ENCODE measurements at regions not wholly inside any gene's neighbourhood (a gene's known extent, or its start where the extent isn't known, plus 50 kb on each side); places are given as distances from the start of the nearest gene placed in this dataset.
"Not testable (repeated sequence)": the region's sequence is repeated elsewhere in the genome, so short reads cannot be mapped to it uniquely, and the experiment has no call there.

DNA sequence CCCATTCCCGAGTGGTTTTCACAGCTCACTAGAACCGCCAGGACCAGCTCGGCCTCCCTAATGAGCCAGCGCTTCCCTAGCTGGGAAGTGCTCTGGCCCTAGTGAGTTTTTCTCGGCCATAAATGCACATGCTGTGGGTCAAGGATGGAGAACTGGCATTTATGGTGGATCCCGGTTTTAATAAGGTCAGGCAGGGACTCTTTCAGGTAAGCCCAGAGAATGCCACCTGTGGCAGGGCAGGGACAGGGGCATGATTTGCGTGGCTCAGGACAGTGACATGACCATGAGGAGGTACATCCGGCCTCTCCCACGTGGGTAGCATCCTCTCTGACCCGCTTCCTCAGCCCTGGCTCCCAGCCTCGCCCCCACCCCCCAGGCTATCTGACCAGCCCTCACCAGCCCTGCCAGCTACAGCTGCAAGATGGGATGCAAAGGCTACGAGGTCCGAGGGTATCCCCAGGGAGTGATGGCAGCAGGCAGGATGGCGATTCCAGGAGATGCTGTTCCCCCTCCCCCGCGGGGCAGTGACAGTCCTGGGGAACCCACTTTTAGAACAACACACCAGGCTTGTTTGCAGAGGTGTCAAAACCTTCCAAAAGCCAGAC lies 60.3 kb upstream of the ADAMTS2 start:
- TF ChIP-seq POLR2A (IDR thresholded peaks at IDR 0.05; ENCODE audit: extremely low read depth, insufficient read length) (no peak), MYC (IDR thresholded peaks at IDR 0.05; ENCODE audit: low read depth, low read length) (no peak)
- TF ChIP-seq, protein P1, sequence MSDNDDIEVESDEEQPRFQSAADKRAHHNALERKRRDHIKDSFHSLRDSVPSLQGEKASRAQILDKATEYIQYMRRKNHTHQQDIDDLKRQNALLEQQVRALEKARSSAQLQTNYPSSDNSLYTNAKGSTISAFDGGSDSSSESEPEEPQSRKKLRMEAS (IDR thresholded peaks at IDR 0.05; ENCODE audit: low read depth, low read length), result no peak
- TF ChIP-seq, protein P2, sequence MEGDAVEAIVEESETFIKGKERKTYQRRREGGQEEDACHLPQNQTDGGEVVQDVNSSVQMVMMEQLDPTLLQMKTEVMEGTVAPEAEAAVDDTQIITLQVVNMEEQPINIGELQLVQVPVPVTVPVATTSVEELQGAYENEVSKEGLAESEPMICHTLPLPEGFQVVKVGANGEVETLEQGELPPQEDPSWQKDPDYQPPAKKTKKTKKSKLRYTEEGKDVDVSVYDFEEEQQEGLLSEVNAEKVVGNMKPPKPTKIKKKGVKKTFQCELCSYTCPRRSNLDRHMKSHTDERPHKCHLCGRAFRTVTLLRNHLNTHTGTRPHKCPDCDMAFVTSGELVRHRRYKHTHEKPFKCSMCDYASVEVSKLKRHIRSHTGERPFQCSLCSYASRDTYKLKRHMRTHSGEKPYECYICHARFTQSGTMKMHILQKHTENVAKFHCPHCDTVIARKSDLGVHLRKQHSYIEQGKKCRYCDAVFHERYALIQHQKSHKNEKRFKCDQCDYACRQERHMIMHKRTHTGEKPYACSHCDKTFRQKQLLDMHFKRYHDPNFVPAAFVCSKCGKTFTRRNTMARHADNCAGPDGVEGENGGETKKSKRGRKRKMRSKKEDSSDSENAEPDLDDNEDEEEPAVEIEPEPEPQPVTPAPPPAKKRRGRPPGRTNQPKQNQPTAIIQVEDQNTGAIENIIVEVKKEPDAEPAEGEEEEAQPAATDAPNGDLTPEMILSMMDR (IDR thresholded peaks at IDR 0.05; ENCODE audit: low read depth, low read length), result no peak
- no peak overlapping the region for H3K4me3 ChIP-seq (ENCODE audit: low read depth, low read length)
- DNase-seq (ENCODE audit: low read depth), result no peak

DNA sequence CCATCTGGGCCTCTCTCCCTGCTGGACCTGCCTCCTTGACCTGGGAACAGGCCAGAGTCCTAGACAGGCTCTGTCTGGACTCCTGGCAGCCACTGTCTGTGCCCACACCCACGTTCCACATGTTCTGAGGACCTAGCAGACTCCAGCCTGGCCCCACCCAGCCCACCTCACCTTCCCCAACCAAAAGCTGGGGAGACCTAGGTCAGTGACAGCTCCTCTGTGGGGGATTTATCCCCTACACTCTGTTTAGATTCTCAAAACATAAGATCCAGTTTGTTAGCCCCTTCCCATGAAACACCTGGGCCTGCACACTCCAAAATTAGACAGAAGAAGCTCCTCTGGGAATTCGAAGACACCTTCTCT lies 59.8 kb upstream of the ADAMTS2 start:
- no peak for TF ChIP-seq MYC (IDR thresholded peaks at IDR 0.05; ENCODE audit: low read depth, low read length)
- TF ChIP-seq POLR2A (IDR thresholded peaks at IDR 0.05; ENCODE audit: extremely low read depth, insufficient read length), result no peak
- TF ChIP-seq, protein P2 (IDR thresholded peaks at IDR 0.05; ENCODE audit: low read depth, low read length), result no peak
- TF ChIP-seq, protein P1 (IDR thresholded peaks at IDR 0.05; ENCODE audit: low read depth, low read length), result no peak

DNA sequence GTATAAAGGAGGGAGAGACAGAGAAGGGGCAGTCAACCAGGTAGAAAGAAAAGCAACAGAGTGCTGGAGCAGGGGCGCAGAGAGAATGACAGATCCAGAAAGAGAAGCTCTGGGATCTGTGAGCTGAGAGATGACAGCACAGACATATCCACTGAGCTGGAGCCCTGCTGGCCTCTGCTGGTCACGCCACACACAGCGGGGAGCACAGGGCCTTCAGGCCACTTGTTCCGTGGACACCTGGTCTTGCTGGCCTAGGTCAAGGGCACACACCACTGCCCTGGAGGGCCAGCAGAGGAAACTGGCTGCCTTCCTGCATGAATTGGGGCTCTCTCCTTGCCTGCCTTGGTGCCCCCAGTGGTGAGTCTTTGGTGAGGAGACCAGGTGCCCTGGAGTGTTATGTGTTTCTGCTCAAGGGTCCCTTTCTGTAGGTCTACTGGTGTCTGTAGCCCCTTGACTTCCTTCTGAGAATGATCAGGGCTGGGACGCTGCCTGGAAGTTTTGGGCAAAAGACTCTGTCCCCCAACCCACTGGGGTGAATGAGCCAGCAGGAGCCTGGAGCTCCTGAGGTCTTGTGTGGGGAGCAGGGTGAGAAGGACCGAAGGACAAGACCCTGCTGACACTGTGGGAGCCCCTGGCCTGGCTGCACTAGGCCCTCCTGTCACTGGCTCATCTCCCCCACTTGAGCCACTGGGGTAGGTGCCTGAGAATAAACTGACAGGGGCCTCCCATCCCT lies 59.2 kb upstream of the ADAMTS2 start:
- peak; percentile 21 for DNase-seq (ENCODE audit: low read depth)
- TF ChIP-seq, protein P2 (IDR thresholded peaks at IDR 0.05; ENCODE audit: low read depth, low read length), result peak; percentile 27
- no peak for TF ChIP-seq POLR2A (IDR thresholded peaks at IDR 0.05; ENCODE audit: extremely low read depth, insufficient read length)
- no peak for TF ChIP-seq MYC (IDR thresholded peaks at IDR 0.05; ENCODE audit: low read depth, low read length)
- no peak overlapping the region for H3K4me3 ChIP-seq (ENCODE audit: low read depth, low read length)

More for the DNA sequence above, 59.8 kb upstream of the ADAMTS2 start:
- no peak for DNase-seq (ENCODE audit: low read depth)
- H3K4me3 ChIP-seq (ENCODE audit: low read depth, low read length), result no peak overlapping the region

DNA sequence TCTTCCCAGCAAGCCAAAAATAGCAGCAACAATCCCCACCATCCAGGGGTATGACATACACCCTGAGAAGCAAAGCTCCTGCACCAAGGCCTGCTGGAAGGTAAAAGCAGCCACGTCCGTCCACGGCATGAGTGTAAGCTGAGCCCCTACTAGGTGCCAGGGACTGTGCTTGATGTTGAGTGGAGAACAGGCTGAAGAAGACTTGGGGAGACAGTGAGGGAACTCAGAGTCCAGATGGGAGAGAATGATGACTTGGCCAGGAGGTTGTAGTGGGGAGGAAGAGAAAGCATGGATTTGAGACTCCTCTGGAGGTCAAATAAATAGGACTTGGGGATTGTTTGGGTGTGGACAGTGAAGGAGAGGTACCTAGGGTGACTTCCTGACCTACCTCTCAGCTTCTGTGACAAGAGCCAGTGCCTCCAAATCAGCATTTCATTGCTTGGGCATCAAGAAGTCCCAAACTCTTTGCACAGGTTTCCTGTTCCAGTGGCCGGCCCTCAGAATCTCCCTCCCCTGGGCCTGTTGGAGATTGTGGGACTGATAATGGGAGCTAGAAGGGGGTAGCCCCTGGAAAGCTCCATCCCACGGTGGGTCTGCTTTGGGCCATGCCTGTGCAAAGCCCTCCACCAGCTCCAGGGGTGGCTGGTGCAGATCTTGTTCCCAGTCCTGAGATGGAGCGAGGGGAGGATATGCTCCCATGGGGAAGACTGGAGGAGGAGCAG lies 58.3 kb upstream of the ADAMTS2 start:
- TF ChIP-seq MYC (IDR thresholded peaks at IDR 0.05; ENCODE audit: low read depth, low read length) (no peak), POLR2A (IDR thresholded peaks at IDR 0.05; ENCODE audit: extremely low read depth, insufficient read length) (no peak)
- TF ChIP-seq, protein P2 (IDR thresholded peaks at IDR 0.05; ENCODE audit: low read depth, low read length), result no peak
- TF ChIP-seq, protein P1 (IDR thresholded peaks at IDR 0.05; ENCODE audit: low read depth, low read length), result no peak
- DNase-seq (ENCODE audit: low read depth), result no peak

DNA sequence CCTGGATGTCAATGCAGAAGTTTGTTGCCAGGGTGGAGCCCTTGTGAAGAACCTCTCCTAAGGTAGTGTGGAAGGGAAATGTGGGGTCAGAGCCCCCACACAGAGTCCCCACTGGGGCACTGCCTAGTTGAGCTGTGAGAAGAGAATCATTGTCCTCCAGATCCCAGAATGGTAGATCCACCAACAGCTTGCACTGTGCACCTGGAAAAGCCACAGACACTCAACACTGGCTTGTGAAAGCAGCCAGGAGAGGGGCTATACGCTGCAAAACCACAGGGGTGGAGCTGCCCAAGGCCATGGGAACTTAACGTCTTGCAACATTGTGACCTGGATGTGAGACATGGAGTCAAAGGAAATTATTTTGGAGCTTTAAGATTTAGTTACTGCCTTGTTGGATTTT lies 55.2 kb upstream of the ADAMTS2 start:
- not testable (repeated sequence) for H3K4me3 ChIP-seq (ENCODE audit: low read depth, low read length); DNase-seq (ENCODE audit: low read depth)

More for the DNA sequence above, 58.3 kb upstream of the ADAMTS2 start:
- no peak overlapping the region for H3K4me3 ChIP-seq (ENCODE audit: low read depth, low read length)

DNA sequence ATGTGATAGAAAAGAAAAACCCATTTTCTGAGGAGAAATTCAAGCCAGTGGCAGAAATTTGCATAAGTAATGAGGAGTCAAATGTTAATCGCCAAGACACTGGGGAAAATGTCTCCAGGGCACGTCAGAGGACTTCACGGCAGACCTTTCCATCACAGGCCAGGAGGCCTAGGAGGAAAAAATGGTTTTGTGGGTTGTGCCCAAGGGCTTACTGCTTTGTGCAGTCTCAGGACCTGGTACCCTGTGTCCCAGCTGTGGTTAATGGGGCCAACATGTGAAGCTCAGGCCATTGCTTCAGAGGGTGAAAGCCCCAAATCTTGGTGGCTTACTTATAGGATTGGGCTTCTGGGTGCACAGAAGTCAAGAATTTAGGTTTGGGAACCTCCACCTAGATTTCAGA lies 54.8 kb upstream of the ADAMTS2 start:
- TF ChIP-seq, protein P1 (IDR thresholded peaks at IDR 0.05; ENCODE audit: low read depth, low read length), result no peak
- TF ChIP-seq MYC (IDR thresholded peaks at IDR 0.05; ENCODE audit: low read depth, low read length) (no peak), POLR2A (IDR thresholded peaks at IDR 0.05; ENCODE audit: extremely low read depth, insufficient read length) (no peak)
- TF ChIP-seq, protein P2 (IDR thresholded peaks at IDR 0.05; ENCODE audit: low read depth, low read length), result no peak
- no peak overlapping the region for H3K4me3 ChIP-seq (ENCODE audit: low read depth, low read length)
- DNase-seq (ENCODE audit: low read depth), result no peak

DNA sequence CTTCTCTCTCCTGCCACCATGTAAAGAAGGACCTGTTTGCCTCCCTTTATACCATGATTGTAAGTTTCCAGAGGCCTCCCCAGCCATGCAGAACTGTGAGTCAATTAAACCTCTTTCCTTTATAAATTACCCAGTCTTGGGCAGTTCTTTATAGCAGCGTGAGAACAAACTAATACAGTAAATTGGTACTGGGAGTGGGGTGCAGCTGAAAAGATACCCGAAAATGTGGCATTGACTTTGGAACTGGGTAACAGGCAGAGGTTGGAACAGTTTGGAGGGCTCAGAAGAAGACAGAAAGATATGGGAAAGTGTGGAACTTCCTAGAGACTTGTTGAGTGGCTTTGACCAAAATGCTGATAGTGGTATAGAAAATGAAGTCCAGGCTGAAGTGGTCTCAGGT lies 54.1 kb upstream of the ADAMTS2 start:
- H3K4me3 ChIP-seq (ENCODE audit: low read depth, low read length); DNase-seq (ENCODE audit: low read depth): not testable (repeated sequence)
